HG03139 (cell line): ENCODE measurements at regions not wholly inside any gene's neighbourhood (a gene's known extent, or its start where the extent isn't known, plus 50 kb on each side); places are given as distances from the start of the nearest gene placed in this dataset.
"Not testable (repeated sequence)": the region's sequence is repeated elsewhere in the genome, so short reads cannot be mapped to it uniquely, and the experiment has no call there.

Experiments
- ATAC-seq: cut with Tn5 transposase; IDR thresholded peaks from one replicate; pipeline ENCODE4 v1.9.1; 2021; ENCODE audit not compliant: unreplicated experiment

DNA sequence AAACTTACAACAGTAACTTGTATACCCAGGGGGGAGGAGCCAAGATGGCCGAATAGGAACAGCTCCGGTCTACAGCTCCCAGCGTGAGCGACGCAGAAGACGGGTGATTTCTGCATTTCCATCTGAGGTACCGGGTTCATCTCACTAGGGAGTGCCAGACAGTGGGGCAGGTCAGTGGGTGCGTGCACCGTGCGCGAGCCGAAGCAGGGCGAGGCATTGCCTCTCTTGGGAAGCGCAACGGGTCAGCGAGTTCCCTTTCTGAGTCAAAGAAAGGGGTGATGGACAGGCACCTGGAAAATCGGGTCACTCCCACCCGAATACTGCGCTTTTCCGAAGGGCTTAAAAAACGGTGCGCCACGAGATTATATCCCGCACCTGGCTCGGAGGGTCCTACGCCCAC lies 278.8 kb downstream of the FAM47B start:
- ATAC-seq: not testable (repeated sequence)

DNA sequence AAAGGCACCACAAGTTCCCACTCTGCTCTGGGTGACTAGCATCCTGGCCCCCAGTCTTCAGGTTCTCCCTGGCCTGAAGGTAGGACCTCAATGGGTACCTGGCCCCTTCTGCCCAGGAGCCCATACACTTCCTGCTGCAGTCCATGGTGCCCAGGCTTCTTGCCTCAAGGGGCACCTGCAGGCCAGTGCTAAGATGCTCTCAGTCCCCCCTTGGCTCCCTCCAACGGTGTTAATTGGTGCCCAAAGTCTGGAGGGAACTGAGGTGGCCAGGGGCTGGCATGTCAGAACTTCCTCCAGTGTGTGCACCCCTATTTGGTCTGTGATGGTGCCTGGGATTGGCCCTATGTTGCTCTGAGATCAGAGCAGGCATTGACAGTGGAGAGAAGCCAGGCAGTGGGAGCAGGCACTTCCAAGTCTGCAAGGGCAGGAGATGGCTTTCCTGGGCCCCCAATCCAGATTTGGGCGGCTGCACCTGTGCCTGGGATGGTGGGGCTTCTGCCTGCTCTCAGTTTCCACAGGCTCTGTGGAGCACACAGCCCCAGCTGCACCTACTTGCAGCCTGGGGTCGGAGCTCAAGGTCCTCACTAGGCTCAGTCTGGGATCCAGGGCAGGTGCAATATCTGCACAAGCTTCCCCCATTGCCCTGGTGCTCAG lies 301.6 kb downstream of the FAM47B start:
- no peak for ATAC-seq

DNA sequence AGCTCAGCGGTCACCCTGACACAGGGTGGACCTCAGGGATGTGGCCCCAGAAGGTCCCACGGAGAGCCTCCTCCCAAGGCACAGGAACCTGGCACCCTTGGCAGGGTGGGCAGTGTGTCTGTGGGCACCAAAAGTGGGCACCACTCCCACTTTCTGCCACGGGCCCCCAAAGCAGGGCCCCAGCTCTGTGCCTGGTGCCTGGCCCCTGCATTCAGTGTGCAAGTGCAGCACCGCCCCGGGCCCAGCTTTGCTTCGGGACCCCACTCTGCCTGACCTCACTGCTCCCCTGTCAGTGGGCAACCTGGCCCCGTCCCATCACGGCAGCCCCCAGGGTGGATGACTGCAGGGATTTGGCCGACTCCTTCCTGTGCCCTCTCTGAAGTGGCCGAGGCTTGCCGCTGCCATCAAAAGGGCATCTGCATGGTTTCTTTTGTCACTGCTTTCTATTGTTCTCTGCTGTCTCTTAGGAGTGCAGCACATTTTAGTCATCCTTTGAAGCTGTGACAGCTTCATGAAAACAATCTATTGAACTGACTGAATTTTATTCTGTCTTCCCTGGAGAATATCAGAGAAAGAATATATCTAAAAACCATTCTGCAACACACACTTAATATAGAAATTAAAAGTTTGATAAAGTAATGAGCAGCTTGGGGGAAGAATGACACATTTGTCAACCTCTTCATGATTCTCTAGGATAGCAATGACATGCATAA lies 302.4 kb downstream of the FAM47B start:
- no peak for ATAC-seq

DNA sequence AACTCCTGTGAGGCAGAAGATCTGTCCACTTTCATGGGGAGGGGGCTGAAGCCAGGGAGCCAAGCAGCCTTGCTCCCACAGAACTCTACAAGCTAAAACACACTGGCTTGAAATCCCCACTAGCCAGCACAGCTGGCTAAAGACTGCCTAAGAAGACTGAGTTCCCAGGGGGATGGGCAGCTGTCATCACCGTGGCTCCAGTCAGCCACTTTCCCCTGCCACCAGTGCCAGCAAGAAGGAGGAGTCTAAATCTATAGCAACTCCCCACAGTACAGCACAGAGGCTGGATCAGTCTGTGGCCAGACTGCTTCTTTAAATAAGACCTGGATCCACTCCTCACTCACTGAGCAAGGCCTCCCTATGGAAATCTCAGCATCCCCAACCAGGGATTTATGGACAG lies 308.6 kb downstream of the FAM47B start:
- no peak for ATAC-seq

DNA sequence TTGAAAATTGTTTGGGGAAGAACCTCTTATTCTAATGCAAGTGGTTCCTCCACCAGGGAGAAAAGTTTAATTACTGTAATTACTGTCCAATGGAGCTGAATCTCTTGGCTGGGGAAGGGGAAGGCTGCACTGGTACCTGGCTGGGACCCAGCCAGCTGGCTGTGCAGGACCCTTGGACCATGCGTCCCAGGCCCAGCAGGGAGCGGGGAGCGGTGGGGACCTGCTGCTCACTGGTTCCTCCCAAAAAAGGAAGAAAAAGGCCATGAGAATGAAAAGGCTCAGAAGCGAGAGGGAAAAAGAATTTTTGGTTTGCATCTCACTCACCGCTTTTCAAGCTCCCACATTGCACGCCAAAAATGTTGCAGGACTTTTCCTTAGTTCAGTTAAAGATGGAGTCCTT lies 333.5 kb downstream of the FAM47B start:
- ATAC-seq: no peak

DNA sequence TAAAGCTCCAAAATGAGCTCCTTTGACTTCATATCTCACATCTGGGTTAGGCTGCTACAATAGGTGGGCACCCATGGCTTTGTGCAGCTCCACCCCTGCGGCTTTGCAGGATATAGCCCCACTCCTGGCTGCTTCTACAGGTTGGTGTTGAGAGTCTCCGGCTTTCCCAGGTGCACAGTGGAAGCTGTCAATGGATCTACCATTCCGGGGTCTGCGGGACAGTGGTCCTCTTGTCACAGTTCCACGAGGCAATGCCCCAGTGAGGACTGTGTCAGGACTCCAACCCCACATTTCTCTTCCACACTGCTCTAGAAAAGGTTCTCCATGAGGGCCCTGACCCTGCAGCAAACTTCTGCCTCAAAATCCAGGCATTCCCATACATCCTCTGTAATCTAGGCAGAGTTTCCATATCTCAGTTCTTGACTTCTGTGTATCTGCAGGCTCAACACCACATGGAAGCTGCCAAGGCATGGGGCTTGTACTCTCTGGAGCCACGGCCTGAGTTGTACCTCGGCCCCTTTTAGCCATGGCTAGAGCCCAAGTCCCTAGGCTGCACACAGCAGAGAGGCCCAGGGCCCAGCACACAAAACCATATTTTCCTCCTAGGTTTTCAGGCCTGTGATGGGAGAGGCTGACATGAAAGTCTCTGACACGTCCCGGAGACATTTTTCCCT lies 342.8 kb downstream of the FAM47B start:
- ATAC-seq: no peak

DNA sequence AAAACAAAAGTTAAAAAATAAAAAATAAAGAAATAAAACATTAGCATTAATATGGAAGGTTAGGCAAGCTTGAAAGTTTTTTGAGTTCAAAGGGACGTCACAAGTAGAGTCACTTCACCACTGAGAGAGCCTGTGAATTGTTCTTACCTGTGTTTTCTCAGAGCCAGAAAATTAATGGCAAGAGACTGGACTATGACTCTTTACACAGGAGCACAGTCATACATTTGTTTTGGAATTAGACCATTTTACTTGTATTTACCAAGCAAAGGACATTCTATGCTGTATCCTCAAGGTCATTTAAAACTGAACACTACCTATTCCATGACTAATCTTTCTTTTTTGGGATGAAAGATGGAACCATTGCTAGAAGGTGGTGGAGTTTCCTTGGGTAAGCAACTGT lies 346.1 kb downstream of the FAM47B start:
- no peak for ATAC-seq

DNA sequence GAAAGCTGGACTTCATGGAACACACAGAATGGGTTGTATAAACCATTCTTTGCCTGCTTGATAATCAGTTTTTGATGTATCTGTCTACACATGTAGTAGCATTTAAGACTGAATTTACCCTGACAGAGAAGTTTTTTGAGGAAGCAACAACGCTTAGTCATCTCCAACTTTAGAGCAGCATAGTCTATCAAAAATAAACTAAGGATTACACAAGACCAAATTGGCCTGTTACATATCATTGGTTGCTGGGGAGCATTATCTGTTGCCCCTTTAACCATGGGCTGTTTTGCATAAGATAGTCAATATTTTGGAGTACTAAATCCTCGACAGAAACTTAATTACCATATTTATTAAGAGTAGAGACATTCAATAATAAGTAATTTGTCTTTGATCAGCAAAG lies 347.4 kb downstream of the FAM47B start:
- ATAC-seq: no peak

DNA sequence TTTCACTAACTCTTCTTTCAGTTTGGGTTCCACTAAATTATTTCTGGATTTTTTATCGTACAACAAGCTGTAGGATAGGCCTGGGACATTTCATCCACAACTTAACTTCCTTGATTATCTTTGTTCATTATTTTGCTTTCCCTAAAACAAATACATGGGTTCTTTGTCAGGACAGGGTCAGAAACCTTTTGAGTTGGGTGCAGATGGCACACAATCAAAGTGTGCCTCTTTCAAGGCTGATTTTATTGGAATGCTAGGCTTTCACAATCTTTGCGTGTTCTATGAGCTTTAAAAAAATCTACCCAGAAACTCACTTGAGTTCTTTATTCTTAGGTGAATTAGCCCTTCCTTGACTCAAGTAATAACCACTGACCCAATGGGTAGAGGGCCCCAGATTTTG lies 348.4 kb downstream of the FAM47B start:
- ATAC-seq: no peak

DNA sequence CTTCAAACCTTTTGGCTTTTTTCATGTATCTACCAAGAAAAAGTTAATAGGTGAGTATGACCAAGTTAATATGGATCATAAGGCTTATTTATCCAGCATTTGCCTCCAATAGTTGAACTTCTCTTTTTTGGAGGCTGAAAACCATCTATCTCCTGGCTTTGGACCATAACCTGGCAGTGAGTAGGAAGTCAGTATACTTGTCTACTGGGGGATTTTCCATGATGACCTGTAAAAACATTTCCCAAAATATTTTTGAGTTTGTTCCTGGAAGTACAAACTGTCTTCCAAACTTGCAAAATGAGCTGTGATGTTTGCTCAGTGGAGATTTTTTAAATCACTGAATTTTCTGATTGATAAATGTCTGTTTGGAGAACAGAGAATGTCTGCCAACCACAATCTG lies 349.9 kb downstream of the FAM47B start:
- ATAC-seq: no peak

DNA sequence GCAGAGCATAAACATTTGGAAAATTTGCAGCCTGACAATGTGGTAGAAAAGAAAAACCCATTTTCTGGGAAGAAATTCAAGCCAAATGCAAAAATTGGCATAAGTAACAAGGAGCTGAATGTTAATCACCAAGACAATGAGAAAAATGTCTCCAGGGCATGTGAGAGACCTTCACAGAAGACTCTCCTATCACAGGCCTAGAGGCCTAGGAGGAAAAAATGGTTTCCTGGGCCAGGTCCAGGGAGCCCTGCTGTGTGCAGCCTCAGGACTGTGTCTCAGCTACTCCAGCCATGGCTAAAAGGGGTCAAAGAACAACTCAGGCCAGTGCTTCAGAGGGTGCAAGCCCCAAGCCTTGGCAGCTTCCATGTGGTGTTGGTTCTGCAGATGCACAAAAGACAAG lies 362.4 kb downstream of the FAM47B start:
- ATAC-seq: not testable (repeated sequence)

DNA sequence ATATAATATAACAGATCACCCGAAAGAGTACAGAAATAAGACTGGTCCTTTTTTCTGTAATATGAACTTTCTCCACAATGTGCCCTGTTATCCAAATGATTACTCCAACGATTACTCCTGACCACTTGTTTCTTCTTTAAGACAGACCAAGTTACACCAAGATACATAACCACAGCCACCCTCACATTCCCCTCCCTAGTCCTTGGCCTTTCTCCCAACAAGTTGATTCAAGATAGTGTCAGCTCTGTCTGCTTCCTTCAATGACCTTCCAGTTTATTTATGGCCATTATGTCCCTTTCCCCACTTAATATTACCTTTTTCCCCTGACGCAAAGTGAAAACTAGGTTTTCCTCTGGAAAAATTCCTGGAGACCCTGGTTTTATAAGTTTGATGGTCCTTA lies 397.2 kb downstream of the FAM47B start:
- no peak for ATAC-seq

DNA sequence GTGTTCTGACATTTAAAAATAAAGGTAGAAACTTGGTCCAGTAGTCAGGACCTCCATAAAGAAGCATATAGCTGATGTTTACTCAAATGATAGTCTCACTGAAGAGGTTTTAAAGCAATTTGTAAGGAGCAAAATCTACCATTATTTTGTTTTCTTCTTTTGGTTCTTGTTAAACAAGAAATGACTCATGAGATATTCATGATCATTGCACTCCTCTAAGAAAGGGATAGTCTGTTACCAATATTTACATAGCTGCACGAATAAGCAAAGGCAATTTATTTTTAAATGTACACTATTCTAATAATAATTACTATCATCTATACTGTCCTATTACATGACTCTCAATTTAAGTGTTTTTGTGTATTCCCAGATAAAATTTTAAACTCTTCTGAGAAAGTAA lies 397.9 kb downstream of the FAM47B start:
- ATAC-seq: no peak

DNA sequence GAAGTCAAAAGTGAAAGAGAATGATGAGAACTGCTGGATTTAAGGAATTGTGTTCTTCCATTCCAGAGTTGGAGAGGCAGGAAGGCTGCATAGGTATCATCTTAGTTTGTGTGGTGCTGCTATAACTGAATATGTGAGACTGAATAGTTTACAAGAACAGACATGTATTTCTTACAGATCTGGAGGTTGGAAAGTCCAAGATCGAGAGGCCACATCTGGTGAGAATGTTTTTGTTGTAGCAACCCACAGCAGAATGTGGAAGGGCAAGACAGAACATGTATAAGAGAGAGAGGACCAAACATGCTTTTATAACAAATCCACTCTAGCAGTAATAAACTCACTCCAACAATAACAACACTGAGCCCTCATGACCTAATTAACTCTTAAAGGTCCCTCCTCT lies 408.6 kb downstream of the FAM47B start:
- no peak for ATAC-seq

DNA sequence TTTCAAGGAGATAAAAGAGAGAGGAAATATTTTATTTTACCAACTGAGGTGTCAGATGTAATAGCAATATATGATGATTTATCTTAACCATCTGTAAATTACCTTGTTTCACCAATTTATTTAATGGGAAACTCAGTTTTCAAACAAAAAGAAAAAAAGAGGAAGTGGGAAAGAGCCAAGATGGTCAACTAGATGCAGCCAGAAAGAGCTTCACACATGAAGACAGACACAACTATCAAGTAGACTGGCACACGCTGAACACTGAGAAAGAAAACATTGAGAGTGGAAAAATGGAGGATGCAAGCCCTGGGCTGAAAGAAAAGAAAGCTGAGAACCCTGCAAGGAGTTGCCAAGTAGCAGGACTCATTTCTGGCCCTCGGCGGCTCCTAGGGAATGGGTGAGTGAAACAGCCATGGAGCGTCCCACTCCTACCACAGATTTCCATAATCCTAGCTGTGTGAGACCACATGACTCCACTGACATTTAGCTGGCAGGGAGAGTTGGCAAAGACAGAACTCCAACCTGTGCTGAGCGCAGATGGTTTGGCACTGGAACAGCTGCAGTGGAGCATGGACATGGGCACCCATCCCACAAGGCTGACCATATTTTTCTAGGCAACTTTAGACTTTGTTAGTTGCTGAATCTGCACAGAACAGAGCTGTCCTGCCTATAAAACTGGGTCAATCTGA lies 409.3 kb downstream of the FAM47B start:
- no peak for ATAC-seq

DNA sequence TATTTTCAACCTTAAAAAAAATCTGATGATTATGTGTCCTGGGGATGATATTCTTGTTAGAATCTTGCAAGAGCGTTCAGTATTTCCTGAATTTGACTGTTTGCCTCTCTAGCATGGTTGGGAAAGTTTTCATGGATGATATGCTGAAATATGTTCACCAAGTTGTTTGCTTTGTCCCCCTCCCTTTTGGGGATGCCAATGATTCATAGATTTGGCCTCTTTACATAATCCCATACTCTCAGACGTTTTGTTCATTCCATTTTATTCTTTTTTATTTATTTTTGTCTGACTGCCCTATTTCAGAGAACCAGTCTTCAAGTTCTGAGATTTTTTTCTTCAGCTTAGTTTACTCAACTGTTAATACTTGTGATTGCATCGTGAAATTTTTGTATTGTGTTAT lies 415.1 kb downstream of the FAM47B start:
- no peak for ATAC-seq

DNA sequence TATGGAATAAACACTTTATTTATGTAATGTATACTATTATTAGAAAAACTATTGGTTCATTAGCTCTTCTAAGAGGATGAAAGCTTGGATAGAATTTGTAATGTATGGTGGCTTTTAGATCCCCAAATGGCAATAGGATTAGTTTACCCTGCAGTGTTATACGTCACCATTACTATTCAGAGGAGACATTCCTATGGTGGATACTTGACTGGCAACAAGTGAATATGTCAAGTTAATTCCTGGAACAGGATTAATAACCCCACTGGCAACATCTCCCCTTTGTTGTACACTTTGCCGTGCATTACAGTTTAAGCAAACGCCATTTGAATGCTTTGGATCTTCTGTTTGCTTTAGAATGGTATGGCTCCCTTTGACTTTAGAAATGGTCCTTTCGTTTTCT lies 420.3 kb downstream of the FAM47B start:
- no peak for ATAC-seq

DNA sequence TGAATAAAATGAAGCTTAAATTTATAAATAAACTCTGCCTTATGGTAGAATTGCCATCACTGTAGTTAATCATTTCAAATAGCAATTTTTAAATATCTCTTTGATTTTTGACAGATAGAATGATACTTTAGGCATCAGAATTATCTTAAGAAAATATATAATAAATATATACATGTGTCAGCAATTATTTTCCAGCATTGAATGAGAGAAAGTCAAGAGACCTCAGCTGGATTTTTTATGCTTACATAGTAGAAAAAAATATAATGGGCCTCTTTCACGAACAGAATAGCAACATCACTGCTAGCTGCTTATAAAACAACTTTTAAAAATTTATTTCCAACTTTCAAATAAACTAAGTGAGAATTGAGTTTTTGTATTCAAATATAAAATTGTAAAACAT lies 424.0 kb upstream of the MAGEB16 start:
- no peak for ATAC-seq

DNA sequence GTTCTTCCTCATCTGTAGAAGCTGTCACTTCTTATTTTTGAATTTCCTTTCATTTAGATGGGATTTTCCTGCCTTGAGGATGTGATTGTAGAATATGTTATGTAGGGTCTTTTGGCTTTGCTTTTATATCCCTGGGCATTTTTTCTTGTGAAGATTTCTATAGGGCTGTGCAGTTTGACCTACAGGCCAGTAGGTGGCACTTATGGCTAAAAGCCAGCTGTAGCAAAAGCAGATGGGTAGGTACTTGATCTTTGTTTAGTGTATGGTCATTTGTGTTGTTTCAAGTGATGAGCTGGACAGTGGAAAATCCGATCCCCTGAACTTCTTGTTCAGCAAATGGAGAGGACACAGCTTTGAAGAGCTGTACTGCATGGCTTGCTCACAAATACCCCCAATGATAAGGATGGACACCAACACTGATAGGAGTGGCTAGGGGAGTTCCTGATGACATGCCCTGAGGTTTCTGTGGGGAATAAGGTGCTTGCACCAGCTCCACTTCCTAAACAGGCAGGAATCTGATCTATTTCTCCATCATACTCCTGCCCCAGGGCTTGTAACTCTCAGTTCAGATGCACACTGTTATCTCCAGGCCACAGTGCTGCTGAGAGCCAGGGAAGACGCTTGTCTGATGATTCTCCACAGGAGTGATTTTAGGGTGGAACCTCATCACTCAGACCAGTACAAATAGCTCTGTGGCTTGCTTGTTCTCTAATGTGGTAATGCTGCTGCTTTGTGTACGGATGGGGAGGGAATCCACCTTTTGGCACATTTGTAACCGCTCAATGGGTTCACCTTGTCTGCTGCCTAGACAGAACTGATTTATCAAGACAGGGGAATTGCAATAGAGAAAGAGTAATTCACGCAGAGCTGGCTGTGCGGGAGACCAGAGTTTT lies 417.1 kb upstream of the MAGEB16 start:
- ATAC-seq: peak; percentile 75

DNA sequence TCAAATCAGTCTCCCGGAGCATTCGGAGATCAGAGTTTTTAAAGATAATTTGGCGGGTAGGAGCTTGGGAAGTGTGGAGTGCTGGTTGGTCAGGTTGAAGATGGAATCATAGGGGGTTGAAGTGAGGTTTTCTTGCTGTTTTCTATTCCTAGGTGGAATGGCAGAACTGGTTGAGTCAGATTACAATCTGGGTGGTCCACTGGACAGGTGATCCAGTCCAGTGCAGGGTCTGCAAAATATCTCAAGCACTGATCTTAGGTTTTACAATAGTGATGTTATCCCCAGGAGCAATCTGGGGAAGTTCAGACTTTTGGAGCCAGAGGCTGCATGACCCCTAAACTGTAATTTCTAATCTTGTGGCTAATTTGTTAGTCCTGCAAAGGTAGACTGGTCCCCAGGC lies 416.4 kb upstream of the MAGEB16 start:
- ATAC-seq: not testable (repeated sequence)

DNA sequence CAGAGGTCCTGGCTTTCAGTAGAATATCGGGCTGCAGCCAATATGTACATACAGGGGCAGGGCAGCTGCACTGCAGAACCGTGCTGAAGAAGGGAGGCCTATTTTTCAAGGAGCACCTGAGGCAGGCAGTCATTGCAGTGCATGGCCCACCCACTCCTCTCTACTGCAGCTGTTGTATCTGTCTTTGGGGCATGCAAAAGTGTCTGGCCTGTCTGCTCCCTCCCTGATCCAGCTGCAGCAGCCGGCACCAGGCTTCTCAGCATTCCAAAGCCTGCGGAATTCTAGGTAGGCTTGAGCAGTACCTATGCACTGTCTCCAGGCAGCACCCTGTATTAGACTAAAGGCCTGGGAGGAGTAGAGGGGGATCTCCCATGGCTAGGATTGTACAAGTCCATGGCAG lies 415.2 kb upstream of the MAGEB16 start:
- no peak for ATAC-seq
